Breast epithelium (tissue), 3 donors: ENCODE measurements at regions not wholly inside any gene's neighbourhood (a gene's known extent, or its start where the extent isn't known, plus 50 kb on each side); places are given as distances from the start of the nearest gene placed in this dataset.
"Not testable (repeated sequence)": the region's sequence is repeated elsewhere in the genome, so short reads cannot be mapped to it uniquely, and the experiment has no call there.

Source experiments
- POLR2A ChIP-seq: fragments of 450-650 bp; IDR thresholded peaks from one replicate; pipeline ENCODE4 v1.6.1; 2016; ENCODE audit warnings: antibody characterized with exemption, mild to moderate bottlenecking, moderate library complexity
- TF ChIP-seq, protein P1 (sequence below), 3 donors: fragments of 450-650 bp; IDR thresholded peaks; one replicate each; pipeline ENCODE4 v1.5.1; 2016 to 2017; ENCODE audit warnings: antibody characterized with exemption in 3 of 3, mild to moderate bottlenecking in 3 of 3, moderate library complexity in 3 of 3

DNA sequence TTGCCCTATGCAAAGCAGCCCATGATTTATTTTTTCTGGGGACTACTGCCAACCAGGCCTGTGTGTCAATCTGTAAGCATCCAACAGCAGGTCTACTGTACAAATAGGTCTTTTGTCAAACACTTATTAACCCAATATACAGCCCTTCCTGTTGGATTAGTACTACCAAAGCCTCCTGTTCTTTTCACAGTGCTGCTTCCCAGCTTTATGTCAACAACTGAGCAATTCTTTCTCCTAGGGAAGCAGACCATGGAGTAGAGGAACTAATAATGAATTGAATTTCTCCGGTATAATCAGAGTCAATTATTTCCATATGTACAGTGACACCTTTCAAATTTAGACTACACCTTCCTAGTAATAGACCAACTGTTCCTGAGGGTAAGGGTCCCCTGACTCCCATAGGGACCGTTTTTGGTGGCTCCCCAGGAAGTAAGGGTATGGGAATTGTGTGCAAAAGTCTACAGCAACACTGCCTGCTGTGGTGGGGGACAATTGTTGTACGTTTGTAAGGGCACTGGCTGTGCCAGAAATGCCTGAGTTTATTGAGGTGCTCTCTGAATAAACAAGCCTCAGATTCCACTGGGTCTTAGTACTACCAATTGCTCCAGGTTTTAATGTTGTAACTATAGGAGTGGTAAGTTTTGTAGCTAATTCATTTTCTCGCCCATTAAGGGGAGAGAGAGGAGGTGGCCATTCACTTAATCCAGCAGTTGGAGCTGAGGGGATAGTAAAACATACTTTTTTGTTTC lies 286.1 kb upstream of the MTPN start:
- not testable (repeated sequence) for TF ChIP-seq POLR2A
- TF ChIP-seq, protein P1, sequence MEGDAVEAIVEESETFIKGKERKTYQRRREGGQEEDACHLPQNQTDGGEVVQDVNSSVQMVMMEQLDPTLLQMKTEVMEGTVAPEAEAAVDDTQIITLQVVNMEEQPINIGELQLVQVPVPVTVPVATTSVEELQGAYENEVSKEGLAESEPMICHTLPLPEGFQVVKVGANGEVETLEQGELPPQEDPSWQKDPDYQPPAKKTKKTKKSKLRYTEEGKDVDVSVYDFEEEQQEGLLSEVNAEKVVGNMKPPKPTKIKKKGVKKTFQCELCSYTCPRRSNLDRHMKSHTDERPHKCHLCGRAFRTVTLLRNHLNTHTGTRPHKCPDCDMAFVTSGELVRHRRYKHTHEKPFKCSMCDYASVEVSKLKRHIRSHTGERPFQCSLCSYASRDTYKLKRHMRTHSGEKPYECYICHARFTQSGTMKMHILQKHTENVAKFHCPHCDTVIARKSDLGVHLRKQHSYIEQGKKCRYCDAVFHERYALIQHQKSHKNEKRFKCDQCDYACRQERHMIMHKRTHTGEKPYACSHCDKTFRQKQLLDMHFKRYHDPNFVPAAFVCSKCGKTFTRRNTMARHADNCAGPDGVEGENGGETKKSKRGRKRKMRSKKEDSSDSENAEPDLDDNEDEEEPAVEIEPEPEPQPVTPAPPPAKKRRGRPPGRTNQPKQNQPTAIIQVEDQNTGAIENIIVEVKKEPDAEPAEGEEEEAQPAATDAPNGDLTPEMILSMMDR (IDR thresholded peaks at IDR 0.05) = not testable (repeated sequence)
